ENCODE measurements at regions not wholly inside any gene's neighbourhood (a gene's known extent, or its start where the extent isn't known, plus 50 kb on each side); places are given as distances from the start of the nearest gene placed in this dataset.

DNA sequence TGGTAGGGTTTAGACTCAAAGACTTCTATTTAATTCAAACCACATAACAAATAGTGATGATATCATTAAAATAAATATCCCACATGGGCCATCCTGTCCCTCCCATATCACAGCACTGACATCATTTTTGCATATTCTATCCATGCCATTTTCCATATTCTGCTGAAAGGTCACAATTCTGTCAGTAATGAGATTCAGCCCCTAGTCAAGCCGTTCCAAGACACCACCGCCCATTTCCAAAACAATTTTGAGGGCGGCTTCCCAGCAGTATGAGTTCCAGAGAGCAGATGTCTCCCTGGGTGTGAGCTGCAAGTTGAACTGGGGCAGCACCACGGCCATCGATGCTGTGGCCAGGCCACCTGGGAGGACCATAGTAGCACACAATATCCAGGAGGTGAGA lies 65.1 kb upstream of the PLEKHG1 start:
- TF ChIP-seq FOXM1 (IDR thresholded peaks at IDR 0.05; ENCODE audit: borderline replicate concordance, low read depth) (no peak), EGR1 (IDR thresholded peaks at IDR 0.05) (no peak), EP300 (IDR thresholded peaks at IDR 0.05; ENCODE audit: borderline replicate concordance) (no peak), TCF12 (IDR thresholded peaks at IDR 0.05; ENCODE audit: low read depth) (no peak), NFIC (IDR thresholded peaks at IDR 0.05) (no peak), CREB1 (IDR thresholded peaks at IDR 0.05; ENCODE audit: low read depth) (no peak), TAF1 (IDR thresholded peaks at IDR 0.05; ENCODE audit: low read depth) (no peak), RAD21 (IDR thresholded peaks at IDR 0.05; ENCODE audit: low read depth) (no peak)
- TF ChIP-seq, protein P1, sequence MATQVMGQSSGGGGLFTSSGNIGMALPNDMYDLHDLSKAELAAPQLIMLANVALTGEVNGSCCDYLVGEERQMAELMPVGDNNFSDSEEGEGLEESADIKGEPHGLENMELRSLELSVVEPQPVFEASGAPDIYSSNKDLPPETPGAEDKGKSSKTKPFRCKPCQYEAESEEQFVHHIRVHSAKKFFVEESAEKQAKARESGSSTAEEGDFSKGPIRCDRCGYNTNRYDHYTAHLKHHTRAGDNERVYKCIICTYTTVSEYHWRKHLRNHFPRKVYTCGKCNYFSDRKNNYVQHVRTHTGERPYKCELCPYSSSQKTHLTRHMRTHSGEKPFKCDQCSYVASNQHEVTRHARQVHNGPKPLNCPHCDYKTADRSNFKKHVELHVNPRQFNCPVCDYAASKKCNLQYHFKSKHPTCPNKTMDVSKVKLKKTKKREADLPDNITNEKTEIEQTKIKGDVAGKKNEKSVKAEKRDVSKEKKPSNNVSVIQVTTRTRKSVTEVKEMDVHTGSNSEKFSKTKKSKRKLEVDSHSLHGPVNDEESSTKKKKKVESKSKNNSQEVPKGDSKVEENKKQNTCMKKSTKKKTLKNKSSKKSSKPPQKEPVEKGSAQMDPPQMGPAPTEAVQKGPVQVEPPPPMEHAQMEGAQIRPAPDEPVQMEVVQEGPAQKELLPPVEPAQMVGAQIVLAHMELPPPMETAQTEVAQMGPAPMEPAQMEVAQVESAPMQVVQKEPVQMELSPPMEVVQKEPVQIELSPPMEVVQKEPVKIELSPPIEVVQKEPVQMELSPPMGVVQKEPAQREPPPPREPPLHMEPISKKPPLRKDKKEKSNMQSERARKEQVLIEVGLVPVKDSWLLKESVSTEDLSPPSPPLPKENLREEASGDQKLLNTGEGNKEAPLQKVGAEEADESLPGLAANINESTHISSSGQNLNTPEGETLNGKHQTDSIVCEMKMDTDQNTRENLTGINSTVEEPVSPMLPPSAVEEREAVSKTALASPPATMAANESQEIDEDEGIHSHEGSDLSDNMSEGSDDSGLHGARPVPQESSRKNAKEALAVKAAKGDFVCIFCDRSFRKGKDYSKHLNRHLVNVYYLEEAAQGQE (IDR thresholded peaks at IDR 0.05; ENCODE audit: low read depth), result no peak
- TF ChIP-seq, protein P2, sequence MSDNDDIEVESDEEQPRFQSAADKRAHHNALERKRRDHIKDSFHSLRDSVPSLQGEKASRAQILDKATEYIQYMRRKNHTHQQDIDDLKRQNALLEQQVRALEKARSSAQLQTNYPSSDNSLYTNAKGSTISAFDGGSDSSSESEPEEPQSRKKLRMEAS (IDR thresholded peaks at IDR 0.05), result no peak
- TF ChIP-seq, protein P3, sequence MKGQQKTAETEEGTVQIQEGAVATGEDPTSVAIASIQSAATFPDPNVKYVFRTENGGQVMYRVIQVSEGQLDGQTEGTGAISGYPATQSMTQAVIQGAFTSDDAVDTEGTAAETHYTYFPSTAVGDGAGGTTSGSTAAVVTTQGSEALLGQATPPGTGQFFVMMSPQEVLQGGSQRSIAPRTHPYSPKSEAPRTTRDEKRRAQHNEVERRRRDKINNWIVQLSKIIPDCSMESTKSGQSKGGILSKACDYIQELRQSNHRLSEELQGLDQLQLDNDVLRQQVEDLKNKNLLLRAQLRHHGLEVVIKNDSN (IDR thresholded peaks at IDR 0.05), result no peak
